ENCODE measurements at regions not wholly inside any gene's neighbourhood (a gene's known extent, or its start where the extent isn't known, plus 50 kb on each side); places are given as distances from the start of the nearest gene placed in this dataset.

- Histone ChIP-seq H3K27me3 (ENCODE audit: control insufficient read depth, insufficient read depth, low read length, poor library complexity, severe bottlenecking) (no peaks in the 10 kb centered on the region), H3K9me3 (ENCODE audit: control insufficient read depth, low read length) (no peaks in the 10 kb centered on the region), H3K4me3 (ENCODE audit: low read length) (no peak overlapping the region), H3K36me3 (ENCODE audit: control insufficient read depth, insufficient read depth, low read length) (no peaks in the 10 kb centered on the region), H3K4me1 (ENCODE audit: control insufficient read depth, insufficient read depth, low read length) (no peaks in the 10 kb centered on the region), H3K9ac (ENCODE audit: extremely low read depth, low read length, poor library complexity, severe bottlenecking) (no peak overlapping the region), H3K27ac (ENCODE audit: low read depth, low read length) (no peak overlapping the region)
- H3K27ac Mint-ChIP-seq = no peak overlapping the region
- peak; percentile 68 for DNase-seq
- H3K9me3 Mint-ChIP-seq = no peaks in the 10 kb centered on the region
- 70 to 86% methylated on average over 3 to 6 of the region's 6 CpGs for WGBS, 2 experiments (ENCODE audit: insufficient coverage in 1 of 2, insufficient read length in 1 of 2)
- H3K4me3 Mint-ChIP-seq = no peak overlapping the region
- no peak for TF ChIP-seq CTCF (conservative IDR thresholded peaks at IDR 0.05)
- peaks cover 5% of the 10 kb centered on the region for H3K4me1 Mint-ChIP-seq
- no peaks in the 10 kb centered on the region for H3K36me3 Mint-ChIP-seq (ENCODE audit: low read depth)
- peaks cover 5% of the 10 kb centered on the region for H3K27me3 Mint-ChIP-seq (ENCODE audit: insufficient read depth)
Measured at GRCh38 chr16:14353340-14353739, 276.7 kb downstream of the PARN start.

- Histone ChIP-seq H3K36me3 (ENCODE audit: control insufficient read depth, insufficient read depth, low read length) (no peaks in the 10 kb centered on the region), H3K27ac (ENCODE audit: low read depth, low read length) (no peak overlapping the region), H3K9ac (ENCODE audit: extremely low read depth, low read length, poor library complexity, severe bottlenecking) (no peak overlapping the region), H3K27me3 (ENCODE audit: control insufficient read depth, insufficient read depth, low read length, poor library complexity, severe bottlenecking) (no peaks in the 10 kb centered on the region), H3K4me3 (ENCODE audit: low read length) (no peak overlapping the region), H3K4me1 (ENCODE audit: control insufficient read depth, insufficient read depth, low read length) (no peaks in the 10 kb centered on the region), H3K9me3 (ENCODE audit: control insufficient read depth, low read length) (peaks cover 1% of the 10 kb centered on the region)
- WGBS, 2 experiments (ENCODE audit: insufficient coverage in 1 of 2, insufficient read length in 1 of 2) = 94 to 100% methylated on average over 3 to 6 of the region's 6 CpGs
- Mint-ChIP-seq H3K27me3 (ENCODE audit: insufficient read depth) (no peaks in the 10 kb centered on the region), H3K4me1 (peaks cover 5% of the 10 kb centered on the region), H3K4me3 (no peak overlapping the region), H3K27ac (peak overlapping the region; percentile 66), H3K36me3 (ENCODE audit: low read depth) (no peaks in the 10 kb centered on the region), H3K9me3 (peaks cover 2% of the 10 kb centered on the region)
- TF ChIP-seq CTCF (conservative IDR thresholded peaks at IDR 0.05) = no peak
- DNase-seq = no peak
Measured at GRCh38 chr16:14351647-14352046, 278.4 kb downstream of the PARN start.

- Histone ChIP-seq H3K36me3 (ENCODE audit: control insufficient read depth, insufficient read depth, low read length) (no peaks in the 10 kb centered on the region), H3K27ac (ENCODE audit: low read depth, low read length) (no peak overlapping the region), H3K9ac (ENCODE audit: extremely low read depth, low read length, poor library complexity, severe bottlenecking) (no peak overlapping the region), H3K4me3 (ENCODE audit: low read length) (no peak overlapping the region), H3K9me3 (ENCODE audit: control insufficient read depth, low read length) (peaks cover 6% of the 10 kb centered on the region), H3K27me3 (ENCODE audit: control insufficient read depth, insufficient read depth, low read length, poor library complexity, severe bottlenecking) (no peaks in the 10 kb centered on the region), H3K4me1 (ENCODE audit: control insufficient read depth, insufficient read depth, low read length) (no peaks in the 10 kb centered on the region)
- Mint-ChIP-seq H3K4me3 (no peak overlapping the region), H3K27me3 (ENCODE audit: insufficient read depth) (no peaks in the 10 kb centered on the region), H3K36me3 (ENCODE audit: low read depth) (no peaks in the 10 kb centered on the region), H3K4me1 (peaks cover 5% of the 10 kb centered on the region), H3K9me3 (peaks cover 10% of the 10 kb centered on the region), H3K27ac (no peak overlapping the region)
- no peak for DNase-seq
- no peak for TF ChIP-seq CTCF (conservative IDR thresholded peaks at IDR 0.05)
- WGBS, 2 experiments (ENCODE audit: insufficient coverage in 1 of 2, insufficient read length in 1 of 2) = 84 to 87% methylated on average over 6 to 8 of the region's 8 CpGs
Measured at GRCh38 chr16:14350626-14351025, 279.4 kb downstream of the PARN start.
